Dermis microvascular lymphatic vessel endothelial cell (primary cell): ENCODE measurements at regions not wholly inside any gene's neighbourhood (a gene's known extent, or its start where the extent isn't known, plus 50 kb on each side); places are given as distances from the start of the nearest gene placed in this dataset.
A peak's percentile ranks its signal among the peaks of the same experiment; 100 is the strongest.
"Not testable (repeated sequence)": the region's sequence is repeated elsewhere in the genome, so short reads cannot be mapped to it uniquely, and the experiment has no call there.

Experiments
- DNase-seq, 2 donors: peaks; one replicate each; pipeline versions ENCODE4 v3.0.0 to v3.0.0-alpha.2; 2010; ENCODE audit warnings: low read depth in 2 of 2

DNA sequence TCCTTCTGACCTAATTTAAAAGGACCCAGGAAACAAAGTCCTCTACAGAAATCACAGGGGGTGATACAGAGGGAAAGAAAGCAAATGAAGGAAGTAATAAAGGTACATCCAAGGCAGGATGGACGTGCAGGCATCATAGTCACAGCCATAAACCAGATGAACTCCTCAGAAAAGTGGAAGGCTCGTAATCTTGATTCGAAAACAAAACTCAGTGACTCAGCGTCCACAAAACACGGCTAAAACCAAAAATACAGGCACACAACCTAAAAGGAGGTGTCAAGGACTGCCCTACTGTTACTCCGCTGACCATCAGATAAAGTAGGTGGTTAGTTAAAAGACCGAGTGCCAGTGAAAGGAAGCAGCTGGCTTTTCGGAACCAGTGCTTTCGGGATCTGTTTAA, 81.5 kb downstream of the TRIM69 start:
- DNase-seq = not testable (repeated sequence)

DNA sequence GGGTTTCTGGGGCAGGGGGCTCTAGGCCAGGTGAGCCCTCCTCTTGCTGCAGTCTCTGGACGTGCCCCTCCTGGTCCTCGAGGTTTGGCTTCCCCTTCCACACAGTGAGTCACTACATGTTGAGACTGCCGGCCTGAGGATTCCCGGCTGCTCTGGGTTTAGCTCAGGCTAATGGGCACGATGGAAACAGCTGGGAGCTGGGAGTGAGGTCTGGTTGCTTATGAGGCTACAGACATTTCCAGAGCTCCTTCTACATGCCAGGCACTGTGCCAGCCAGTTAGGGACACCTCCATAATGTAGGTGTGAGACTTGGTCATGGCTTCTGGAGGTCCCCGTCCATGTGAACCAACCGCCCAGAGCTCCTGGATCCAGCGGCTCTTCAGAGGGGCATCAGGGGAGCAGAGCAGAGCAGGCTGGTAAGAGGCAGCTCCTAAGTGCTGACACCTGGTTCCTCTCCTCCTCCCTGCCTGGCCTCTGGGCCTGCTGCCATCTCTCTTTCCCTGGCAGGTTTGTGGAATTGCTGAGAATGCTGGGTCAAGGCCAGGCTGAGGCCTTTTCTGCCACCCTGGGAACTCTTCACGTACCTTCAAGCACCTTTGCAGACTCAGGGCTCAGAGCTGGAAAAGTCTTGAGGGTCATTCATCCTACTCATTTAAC, 83.1 kb downstream of the TRIM69 start:
- not testable (repeated sequence) for DNase-seq

DNA sequence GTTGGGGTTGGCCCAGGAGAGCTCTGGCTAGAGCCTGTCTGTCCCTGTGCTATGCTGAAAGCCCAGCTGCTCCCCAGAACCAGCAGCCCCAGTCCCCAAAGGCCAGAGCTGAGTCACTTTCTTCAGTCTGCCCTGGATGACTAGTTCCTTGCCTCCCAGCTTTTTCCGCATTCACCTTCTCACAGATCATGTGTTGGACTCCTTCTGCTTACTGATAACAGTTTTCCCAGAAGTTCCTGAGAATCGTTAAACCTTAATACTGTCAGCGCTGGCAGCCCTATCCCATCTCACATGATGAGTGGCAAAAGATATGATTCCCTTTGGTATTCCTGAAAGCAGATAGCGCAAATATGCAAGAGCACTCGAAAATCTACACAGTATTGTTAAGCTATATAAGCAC, 84.2 kb downstream of the TRIM69 start:
- not testable (repeated sequence) for DNase-seq

DNA sequence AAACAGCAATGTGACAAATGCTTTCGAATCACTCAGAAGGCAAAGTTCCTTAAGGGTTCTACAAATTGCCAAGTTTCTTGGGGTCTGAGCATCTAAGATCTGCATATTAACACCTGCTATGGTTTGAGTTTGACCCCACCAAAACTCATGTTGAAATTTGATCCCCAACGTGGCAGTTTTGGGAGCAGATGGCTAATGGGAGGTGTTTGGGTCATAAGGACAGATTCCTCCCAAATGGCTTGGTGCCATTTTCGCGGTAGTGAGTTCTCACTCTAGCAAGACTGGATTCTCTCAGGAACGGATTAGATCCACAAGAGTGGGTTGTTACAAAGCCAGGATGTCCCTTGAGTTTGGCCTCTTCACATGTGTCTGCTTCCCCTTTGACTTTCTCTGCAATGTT, 84.6 kb downstream of the TRIM69 start:
- DNase-seq = not testable (repeated sequence)

DNA sequence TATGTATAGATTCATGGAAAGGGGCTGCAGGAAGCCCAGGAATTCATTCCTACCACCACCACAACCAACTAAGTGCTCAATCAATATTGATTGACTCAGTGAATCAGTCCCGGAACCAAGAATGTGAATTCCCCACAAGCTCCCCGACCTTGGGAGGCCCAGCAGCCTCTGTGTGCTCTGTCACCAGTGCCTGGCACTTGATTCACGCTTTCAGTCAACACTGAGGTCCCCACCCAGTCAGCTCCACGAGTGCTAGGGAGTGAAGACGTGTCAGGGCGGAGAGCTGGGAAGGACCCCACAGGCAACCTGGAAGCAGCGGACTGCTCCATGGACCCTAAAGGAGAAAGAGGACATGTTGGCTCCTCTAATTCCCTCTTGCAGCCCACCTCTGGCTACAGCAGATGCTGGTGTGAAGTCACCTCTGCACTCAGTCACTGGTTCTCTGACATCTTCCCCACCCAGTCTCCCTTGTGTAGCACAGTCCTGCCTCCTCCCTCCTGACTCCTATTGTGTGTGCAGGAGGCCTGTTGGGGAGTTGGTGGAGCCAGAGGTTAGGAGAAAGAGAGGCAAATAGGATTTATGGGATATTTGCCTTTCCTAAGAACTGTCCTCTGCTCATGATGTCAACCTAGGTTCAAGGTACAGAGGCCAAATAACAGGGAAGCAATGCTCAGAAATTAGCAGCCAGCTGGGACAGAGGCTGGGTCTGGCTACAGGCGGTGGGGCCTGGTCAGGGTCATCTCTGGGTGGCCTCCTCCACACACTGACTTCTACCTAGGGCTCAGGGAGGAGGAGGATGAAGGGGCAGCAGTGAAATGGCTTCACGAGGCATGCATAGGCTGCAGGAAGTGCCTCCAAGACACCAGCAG, 88.2 kb downstream of the TRIM69 start:
- not testable (repeated sequence) for DNase-seq

DNA sequence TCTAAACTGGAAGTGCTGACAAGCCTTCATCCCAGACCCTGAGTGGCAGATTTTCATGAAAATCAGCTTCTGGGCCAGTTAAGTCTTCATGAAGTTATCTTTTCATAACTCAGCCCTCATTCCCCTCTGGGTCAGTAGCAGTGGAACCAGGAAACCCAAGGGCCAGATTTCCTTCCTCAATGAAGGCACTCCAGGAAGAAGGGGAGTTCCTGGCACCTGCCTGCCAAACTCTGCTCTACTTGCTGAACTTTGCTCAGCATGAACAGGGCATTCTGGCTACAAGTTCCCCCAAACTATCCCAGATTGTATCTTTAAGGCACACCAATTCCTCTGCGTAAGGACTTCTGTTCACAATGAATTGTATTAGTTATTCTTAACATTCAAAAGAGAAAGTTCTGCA, 90.3 kb downstream of the TRIM69 start:
- not testable (repeated sequence) for DNase-seq

DNA sequence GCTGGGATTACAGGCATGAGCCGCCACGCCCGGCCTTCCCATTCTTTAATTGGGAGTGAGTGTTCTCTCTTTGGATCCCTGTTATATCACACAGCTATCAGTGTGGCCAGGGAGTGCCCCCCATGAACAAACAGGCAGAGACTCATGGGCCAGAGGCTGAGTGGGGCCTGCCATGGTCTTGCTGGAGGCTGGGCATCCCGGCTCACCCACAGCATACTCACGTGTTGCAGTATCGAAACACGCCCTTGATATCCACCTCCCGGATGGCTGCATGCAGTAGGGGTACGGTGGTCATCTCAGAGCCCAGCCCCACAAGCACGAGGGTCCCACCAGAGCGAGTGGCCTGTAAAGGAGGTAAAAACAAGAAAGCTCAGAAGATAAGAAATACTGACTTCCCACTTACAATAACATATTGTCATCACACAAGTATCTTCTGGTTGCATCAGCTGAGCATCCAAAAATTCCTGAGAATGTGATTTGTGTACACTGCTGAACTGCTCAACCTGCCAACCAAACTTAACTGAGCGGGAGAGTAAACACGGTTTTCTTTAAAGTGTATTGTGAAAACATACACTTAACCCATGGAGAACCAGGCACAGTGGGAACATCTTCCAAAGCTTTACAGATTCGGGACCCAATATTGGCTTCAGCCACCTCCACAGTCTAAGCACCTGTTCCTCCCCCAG, 92.0 kb downstream of the TRIM69 start:
- not testable (repeated sequence) for DNase-seq

DNA sequence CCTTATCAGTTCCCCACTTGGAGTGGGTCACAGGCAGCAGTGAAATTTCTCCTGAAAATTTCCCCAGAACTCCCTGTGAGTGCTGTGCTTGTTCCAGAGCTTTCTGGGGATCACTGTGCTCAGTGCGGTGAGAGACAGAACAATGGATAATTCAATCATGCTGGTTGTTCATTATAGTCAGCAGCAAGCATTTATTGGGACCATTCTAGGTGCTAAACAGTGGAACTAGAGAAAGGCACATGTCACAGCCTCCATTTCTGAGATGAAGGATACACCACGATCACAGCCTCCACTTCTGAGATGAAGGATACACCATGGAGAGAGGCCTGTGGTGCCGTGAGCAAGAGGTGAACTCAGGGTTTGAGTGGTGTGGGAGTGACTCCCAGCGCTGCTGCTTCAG, 92.8 kb downstream of the TRIM69 start:
- not testable (repeated sequence) for DNase-seq

DNA sequence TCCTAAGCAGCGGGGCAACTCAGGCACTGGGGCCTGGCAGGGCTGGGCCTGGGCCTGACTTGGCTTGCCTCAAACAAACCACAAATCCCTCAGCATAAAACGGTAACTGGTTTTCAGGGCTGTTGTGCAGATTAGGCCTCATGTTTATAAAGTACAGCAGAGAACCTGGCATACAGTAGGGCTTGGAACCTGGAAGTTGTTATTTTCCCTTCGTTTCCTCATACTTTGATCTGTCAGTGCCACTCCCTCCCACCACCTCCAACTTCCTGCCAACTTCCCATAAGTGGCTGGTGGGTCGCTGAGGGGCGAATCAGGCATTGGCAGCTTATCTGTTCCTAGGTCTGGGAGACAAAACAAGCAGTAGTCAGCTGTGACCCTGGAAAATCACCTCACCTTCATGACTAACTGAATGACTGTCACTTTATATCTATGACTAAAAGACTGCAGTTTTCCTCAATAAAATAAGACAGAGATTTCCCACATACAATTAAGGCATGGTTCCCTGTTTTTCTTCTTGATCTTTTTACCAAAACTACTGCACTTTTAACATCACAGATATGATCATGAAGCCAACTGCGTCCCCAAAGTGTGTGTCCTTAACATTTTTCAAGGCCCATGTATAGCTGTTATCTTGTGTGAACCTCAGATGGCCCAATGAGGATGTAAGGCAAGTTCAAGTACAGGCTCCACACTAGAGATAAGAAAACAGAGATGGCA, 94.5 kb downstream of the TRIM69 start:
- DNase-seq = peak; percentile 57 to 90

DNA sequence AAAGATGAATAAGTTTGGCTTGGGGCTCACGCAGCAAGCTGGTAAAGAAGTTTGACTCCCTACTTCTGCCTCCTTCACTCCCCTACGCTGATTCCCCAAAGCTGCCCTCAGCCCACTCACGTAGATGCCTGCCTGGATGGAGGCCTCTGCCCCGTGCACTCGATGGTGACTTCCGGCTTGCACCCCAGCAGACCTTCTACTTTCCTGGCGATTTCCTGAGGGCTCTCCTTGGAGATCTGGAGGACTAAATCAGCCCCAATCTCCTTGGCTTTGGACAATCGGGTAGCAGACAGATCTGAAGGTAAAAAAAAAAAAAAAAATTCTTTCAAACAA, 95.0 kb downstream of the TRIM69 start:
- DNase-seq = not testable (repeated sequence)

DNA sequence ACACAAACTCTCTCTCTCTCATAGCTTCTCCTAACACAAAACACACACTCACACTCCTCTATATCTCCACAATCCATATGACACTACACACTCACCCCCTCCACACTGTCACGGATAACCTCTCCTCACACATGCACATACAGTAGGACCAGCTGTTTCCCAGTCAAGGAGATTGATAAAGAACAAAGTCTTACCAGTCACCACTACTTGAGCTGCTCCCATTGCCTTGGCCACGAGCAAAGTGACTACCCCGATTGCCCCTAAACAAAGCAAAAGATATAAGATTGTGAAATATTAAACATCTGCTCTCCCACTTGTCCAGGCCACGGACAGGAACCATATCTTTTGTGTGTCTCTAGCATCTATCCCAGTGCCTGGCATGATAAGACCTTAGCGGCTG, 95.8 kb downstream of the TRIM69 start:
- not testable (repeated sequence) for DNase-seq

DNA sequence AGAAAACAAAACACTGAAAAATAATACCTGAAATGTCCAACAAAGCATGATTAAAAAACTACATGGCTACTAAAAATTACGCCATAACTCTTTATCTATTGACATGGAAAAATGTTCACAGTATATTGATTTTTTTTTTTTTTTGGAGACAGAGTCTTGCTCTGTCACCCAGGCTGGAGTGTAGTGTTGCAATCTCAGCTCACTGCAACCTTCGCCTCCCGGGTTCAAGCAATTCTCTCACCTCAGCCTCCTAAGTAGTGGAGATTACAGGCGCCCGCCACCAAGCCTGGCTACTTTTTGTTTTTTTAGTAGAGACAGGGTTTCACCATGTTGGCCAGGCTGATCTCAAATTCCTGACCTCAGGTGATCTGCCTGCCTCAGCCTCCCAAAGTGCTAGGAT, 96.8 kb downstream of the TRIM69 start:
- not testable (repeated sequence) for DNase-seq

DNA sequence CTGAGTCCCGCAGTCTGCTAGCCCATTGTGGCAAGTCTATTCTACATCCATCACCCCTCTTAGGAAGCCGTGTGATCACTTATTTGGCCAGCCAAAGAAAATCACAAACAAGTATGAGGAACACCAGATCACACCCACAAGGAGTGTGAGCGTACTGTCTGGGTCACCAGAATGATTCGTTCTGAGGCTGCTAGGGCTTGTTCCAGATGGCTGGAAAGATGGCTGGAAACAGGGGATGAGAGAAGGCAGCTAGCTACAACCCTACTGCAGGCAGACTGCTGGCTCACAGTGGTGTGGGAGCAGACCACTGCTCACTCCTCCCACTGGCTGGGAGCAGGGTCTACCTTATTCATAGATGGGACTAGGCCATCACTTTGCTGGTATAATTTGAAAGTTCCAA, 97.4 kb downstream of the TRIM69 start:
- not testable (repeated sequence) for DNase-seq

DNA sequence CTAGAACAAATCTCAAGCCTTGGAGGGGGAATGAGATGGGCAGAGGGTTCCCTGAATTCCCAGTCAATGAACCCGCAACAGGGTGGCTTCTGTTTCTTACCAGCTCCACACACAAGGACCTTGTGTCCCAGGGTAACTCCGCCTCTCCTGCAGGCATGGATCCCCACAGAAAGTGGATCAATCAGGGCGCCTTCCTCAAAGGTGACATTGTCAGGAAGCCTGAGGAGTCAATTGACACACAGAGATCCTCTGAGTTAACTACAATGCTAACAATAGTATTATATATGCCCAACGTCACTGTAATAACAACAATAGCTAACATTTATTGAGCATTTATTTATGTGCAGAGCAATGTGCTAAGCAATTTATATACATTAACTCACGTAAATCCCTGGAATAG, 98.8 kb downstream of the TRIM69 start:
- DNase-seq = not testable (repeated sequence)

DNA sequence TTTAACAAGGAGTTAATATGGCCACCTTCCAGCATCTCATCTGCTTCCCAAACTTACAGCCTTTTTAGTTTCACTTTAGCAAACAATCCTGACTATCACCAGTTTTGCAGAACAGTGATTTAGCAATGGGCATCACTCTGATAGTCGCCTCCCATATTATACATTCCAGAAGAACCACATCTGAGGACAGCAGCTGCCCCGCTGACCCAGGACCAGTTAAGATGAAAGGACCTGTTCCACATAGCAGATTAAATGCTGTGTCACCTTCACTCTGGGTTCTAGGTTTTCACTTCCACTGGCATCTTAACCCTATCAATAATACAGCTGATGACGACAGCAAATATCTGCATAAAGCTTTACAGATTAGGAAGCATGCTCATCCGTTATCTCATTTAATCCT, 99.8 kb downstream of the TRIM69 start:
- DNase-seq = no peak

DNA sequence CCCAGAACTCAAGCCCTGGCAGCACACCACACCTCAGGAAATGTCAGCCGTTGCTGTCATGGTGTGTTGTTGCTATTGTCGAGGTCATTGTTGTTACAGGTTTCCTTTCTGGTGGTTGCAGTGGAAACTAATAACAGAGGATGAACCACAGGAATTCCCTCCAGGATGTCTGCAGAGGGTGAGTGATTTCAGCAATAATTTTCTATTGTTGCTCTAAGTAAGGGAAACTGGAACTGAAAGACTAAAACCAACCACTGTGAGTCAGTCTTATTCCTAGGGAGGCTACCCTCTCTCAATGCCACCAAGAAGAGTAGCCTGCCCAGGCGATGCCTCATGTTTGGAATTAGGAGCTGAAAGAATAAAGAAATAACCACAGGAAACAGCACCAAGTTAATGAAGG, 102.6 kb downstream of the TRIM69 start:
- DNase-seq = peak; percentile 87 to 93

DNA sequence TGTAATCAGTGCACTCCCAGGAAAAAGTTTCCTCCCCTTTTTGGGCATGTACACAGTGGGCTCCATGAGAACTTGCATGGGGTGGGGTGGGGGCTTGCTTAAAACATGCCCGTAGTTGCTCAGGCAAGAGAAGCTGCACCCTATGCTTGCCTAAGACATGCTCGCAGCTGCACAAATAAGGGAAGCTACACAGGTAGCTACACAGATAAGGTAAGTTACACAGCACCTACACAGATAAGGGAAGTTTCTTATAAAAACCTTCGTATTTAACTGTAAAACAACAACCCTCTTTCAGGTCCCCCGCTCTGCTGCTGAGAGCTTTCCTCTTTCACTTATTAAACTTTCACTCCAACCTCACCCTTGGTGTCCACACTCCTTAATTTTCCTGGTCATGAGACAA, 105.4 kb downstream of the TRIM69 start:
- not testable (repeated sequence) for DNase-seq

DNA sequence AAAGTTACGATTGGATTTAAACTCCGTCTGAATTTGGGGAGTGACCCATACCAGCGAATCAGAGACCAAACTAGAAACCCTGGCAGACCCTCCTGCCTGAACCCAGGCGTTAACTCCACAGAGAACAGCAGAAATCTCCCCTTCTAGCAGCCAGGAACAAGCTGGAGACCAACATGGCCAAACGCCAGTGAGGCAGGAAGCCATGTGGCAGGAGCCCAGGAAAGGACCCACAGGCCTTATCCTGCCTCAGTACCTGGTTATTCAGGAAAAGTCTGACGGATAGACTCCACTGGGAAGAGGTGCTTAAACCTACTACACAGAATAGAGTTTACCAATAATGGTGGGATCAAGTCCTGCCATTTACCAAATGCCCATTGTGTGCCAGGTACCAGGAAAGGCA, 106.6 kb downstream of the TRIM69 start:
- DNase-seq = peak in 1 of 2 donors; percentile 7

DNA sequence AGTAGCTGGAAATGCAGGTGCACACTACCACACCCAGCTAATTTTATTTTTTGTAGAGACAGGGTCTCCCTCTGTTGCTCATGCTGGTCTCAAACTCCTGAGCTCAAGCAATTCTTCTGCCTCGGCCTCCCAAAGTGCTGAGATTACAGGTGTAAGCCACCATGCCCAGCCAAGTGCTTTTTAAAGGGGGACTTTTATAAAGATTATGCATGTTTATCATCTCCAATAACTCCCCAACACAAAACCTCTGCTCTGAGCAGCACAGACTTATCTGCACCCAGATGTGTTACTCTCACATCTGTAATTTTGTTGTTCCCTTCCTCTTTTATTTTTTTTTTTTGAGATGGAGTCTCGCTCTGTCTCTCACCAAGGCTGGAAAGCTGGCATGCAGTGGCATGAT, 108.6 kb downstream of the TRIM69 start:
- DNase-seq = not testable (repeated sequence)

DNA sequence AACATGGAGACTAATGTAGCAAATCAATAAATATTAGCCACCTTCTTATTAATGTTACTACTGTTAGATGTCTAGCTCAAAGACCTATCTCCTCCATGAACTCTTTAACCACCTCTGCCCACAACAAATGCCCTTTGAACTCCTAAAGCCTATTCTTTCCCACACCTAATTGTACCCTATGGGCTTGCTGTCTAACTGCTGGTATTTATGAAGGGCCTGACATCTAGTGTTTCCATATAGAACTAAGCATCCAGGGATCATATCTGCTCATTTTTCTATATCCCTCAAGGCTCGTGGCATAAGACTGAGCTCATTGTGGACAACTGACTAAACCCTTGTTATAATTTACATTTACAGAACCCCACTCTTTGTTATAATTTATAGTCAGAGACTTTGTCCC, 109.8 kb downstream of the TRIM69 start:
- DNase-seq = not testable (repeated sequence)

DNA sequence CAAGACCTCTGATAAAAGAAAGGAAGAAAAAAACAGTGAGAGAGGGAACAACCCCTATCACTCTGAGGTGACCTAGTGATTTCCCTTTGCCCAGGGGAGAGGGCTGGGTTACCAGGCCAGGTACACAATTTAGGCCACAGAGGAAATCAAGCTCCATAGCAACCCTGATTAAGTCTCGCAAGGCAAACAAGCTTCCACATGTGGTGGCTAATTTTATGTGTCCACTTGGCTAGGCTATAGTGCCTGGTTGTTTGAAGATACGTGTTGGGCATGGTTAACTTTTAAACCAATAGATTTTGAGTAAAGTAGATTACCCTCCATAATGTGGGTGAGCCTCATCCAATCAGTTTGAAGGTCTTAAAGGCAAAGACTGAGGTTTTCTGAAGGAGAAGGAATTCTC, 108.9 kb upstream of the TERB2 start:
- DNase-seq = not testable (repeated sequence)

DNA sequence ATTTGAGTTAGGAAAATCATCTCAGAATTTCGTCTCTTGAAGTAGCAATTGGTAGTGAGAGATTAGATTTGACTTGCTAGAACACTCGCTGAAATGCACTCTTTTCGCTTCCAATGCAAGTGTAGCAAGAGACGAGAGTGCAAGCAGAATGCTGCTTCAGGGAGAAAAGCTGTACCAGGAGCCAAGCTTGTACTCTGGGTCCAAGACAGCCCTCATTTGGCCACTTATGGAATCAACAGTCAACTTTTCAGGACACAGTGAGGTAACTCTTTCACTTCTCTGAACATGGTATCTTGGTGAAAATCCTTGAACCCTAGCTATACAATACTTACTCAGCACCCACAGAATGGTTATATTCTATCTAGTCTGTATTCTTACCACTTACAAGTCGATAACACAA, 107.6 kb upstream of the TERB2 start:
- peak in 1 of 2 donors; percentile 41 for DNase-seq
